ENCODE measurements at regions not wholly inside any gene's neighbourhood (a gene's known extent, or its start where the extent isn't known, plus 50 kb on each side); places are given as distances from the start of the nearest gene placed in this dataset.
A peak's percentile ranks its signal among the peaks of the same experiment; 100 is the strongest.

DNA sequence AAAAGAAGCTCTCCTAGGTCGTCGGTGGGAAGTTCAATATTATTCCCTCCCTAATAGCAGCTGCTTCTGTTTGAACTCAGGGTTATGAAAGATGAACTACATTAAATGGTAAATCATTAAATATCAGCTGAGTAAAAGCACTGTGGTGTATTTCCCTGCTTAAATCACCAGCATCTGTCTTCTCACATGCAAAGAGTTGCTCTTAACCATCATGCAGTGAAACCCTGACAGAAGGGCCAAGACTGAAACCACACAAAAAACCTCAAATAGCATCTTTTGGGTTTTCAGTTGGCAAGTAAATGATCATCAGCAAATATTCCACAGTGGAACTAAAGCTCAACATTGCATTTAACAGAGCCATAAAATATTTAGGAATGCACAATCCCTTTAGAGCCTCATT lies 380.0 kb upstream of the ADGRL2 start:
- no peak for DNase-seq (ENCODE audit: low read depth)
- TF ChIP-seq, protein P1, sequence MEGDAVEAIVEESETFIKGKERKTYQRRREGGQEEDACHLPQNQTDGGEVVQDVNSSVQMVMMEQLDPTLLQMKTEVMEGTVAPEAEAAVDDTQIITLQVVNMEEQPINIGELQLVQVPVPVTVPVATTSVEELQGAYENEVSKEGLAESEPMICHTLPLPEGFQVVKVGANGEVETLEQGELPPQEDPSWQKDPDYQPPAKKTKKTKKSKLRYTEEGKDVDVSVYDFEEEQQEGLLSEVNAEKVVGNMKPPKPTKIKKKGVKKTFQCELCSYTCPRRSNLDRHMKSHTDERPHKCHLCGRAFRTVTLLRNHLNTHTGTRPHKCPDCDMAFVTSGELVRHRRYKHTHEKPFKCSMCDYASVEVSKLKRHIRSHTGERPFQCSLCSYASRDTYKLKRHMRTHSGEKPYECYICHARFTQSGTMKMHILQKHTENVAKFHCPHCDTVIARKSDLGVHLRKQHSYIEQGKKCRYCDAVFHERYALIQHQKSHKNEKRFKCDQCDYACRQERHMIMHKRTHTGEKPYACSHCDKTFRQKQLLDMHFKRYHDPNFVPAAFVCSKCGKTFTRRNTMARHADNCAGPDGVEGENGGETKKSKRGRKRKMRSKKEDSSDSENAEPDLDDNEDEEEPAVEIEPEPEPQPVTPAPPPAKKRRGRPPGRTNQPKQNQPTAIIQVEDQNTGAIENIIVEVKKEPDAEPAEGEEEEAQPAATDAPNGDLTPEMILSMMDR (conservative IDR thresholded peaks at IDR 0.05; ENCODE audit: low read depth, low read length), result no peak
- H3K4me3 ChIP-seq (ENCODE audit: low read length), result no peak overlapping the region

DNA sequence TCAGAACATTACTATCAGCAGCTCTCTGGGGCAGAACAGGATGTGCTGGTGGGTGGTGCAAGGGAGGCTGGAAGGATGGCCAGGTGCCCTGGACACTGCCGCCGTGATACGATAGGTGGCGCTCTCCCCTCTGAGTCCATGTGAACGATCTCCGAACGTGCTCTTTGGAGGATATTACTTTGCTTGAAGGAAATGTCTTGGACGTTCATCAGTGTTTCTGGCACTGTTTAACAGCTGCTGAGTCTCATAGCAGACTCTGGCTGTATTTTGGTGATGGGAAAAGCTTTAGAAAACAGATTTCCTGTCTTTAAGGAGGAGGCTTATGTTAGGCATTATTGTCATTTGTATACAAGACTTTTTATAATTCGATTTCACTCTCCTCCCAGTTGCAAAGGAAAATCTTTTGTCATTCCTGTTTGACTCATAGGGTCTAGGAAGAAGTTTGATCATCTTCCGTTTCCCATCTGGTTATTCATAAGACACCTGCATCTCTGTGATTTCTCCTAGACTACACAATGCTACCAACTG lies 386.2 kb upstream of the ADGRL2 start:
- no peak for DNase-seq (ENCODE audit: low read depth)
- TF ChIP-seq, protein P1 (conservative IDR thresholded peaks at IDR 0.05; ENCODE audit: low read depth, low read length), result peak; percentile 65
- H3K4me3 ChIP-seq (ENCODE audit: low read length), result no peak overlapping the region

DNA sequence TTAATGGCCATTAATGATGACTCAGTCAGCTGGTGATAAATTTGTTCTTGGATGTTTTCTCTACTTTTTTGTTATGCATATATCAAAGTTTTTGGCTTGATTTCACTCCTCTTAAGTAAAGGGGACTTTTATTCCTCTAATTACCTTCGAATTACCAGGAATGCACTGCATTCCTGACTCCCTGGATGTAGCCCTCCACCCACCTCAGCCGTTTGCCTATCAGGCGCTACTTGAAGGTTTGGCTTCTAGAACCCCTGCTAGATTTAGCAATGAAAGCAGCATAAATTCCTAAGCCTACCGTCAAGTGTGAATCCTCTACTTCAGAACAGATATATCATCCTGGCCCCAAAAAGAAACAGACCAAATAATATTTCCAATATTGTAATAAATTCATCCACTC lies 387.8 kb upstream of the ADGRL2 start:
- H3K4me3 ChIP-seq (ENCODE audit: low read length), result no peak overlapping the region
- TF ChIP-seq, protein P1 (conservative IDR thresholded peaks at IDR 0.05; ENCODE audit: low read depth, low read length), result no peak
- no peak for DNase-seq (ENCODE audit: low read depth)

DNA sequence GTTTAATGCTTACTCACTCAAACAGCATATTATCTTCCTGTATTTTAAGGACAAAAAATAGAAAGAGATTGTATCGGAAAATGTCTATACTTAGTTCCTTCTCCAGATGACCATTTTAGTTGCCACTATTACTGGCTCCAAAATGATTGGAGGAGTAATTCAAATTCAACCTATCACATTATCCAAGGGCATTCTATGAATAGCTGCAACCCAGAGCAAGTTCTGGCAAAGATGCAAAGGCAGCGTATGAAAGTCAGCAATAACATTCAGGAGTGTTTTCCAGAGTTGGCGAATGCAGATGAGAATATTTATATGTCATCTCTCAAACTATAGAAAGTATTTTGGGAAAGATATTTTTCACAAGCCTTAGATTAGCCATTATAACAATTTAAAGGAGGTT lies 389.8 kb upstream of the ADGRL2 start:
- H3K4me3 ChIP-seq (ENCODE audit: low read length), result no peak overlapping the region
- TF ChIP-seq, protein P1 (conservative IDR thresholded peaks at IDR 0.05; ENCODE audit: low read depth, low read length), result no peak
- DNase-seq (ENCODE audit: low read depth), result no peak

DNA sequence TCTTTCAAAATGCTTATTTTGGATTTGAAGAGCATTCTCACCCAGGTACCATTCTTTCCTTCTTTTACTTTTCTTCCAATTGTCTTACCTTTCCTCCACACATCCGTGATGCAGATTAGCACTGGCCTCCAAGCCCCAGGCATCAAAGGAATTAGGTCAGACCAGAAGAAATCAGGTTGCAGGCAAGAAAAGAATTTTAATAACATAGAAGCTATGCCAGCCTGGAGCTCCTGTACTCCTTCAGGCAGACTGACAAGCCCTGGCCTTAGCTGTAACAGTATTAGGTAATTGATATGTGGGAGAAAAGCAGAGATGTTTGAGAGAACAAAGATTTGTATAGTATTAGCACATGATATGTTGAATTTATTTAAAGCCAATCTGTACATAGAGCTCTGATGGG lies 390.4 kb upstream of the ADGRL2 start:
- DNase-seq (ENCODE audit: low read depth), result no peak
- H3K4me3 ChIP-seq (ENCODE audit: low read length), result no peak overlapping the region
- TF ChIP-seq, protein P1 (conservative IDR thresholded peaks at IDR 0.05; ENCODE audit: low read depth, low read length), result no peak

DNA sequence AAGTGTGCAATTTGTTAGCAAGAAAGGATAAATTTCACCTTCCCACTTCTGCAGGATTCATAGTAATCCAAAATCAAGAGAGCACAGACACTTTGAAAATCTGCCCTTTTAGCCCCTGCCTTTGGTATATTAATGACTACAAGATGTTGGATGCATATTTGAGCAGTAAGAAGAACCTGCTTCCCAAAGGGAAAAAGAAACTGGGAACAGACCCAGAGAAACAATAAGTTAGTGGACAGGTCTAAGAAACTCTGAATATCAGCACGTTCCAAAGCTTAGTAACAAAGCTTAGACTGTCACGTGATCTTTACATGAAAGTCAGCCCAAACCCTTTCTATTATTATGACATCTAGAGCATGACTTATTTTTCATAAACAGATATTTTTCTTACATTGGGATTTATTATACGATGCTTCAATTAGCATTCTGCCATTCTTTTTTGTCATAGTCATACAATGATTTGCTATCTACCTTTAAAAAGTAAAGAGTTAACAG lies 390.9 kb upstream of the ADGRL2 start:
- TF ChIP-seq, protein P1 (conservative IDR thresholded peaks at IDR 0.05; ENCODE audit: low read depth, low read length), result no peak
- H3K4me3 ChIP-seq (ENCODE audit: low read length), result no peak overlapping the region
- DNase-seq (ENCODE audit: low read depth), result no peak

DNA sequence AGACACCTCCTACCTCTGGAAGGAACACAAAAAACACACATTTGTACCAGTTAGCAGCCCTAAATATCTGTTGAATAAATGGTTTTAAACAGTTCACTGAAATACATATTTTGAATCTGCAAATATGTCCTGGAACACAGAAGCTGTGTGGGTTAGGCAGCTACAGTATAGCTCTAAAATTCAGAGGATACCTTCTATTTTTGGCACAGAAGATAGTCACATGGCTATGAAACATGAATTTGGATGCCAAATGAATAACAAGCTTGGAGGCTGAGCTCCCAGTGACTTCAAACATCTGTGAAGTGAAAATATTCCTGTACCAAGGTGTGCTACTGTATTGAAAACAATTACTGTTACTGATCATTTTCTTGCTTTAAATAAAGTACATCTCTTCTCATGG lies 391.5 kb upstream of the ADGRL2 start:
- DNase-seq (ENCODE audit: low read depth), result no peak
- H3K4me3 ChIP-seq (ENCODE audit: low read length), result no peak overlapping the region
- TF ChIP-seq, protein P1 (conservative IDR thresholded peaks at IDR 0.05; ENCODE audit: low read depth, low read length), result no peak
